GM21786 (cell line): ENCODE measurements at regions not wholly inside any gene's neighbourhood (a gene's known extent, or its start where the extent isn't known, plus 50 kb on each side); places are given as distances from the start of the nearest gene placed in this dataset.

Experiments
- ATAC-seq: cut with Tn5 transposase; IDR thresholded peaks from one replicate; pipeline ENCODE4 v1.9.1; 2021; ENCODE audit not compliant: unreplicated experiment

GRCh38 chr5:142509026-142509425, 176.9 kb downstream of the FGF1 start:
- ATAC-seq: no peak

- no peak for ATAC-seq
Measured at GRCh38 chr5:142508591-142508990, 177.3 kb downstream of the FGF1 start.

DNA sequence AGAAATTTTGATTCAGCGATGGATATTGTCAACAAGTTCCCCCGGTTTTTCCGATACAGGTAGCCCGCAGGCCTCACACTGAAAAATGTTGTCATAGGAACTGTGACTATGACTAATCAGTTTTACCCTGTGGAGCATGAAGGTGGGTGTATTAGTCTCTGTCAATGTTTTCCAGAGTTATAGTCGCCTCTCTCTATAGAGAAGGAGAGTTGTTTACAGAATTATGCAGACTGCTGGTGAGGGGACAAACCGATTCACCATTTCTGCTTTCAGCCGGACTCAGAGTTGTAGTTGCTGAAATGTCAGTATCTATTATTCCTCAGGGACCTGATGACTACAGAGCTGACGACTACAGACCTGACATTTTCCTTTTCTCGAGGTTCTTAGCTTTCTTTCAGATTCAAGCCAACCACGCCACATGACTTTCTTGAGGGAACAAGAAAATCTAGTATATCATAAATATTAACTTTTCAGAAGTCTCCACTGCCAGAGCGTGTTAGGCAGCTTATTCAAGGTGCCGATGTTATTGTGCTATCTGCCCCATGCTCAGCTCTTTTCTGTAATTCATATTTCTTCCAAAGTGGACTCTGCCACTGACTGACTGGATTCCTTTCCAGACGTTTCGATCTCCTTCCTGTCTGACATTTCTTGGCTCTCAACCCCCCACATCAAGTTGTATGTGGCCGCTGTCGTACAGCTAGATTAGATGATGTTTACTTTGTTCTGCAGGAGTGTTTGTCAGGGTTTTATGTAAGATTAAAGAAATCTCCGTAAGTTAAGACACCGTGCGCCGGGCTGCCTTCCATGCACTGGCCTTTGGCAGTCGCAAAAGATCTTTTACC, 178.1 kb downstream of the FGF1 start:
- peak; percentile 51 for ATAC-seq

GRCh38 chr5:142506756-142507155, 179.1 kb downstream of the FGF1 start:
- no peak for ATAC-seq

DNA sequence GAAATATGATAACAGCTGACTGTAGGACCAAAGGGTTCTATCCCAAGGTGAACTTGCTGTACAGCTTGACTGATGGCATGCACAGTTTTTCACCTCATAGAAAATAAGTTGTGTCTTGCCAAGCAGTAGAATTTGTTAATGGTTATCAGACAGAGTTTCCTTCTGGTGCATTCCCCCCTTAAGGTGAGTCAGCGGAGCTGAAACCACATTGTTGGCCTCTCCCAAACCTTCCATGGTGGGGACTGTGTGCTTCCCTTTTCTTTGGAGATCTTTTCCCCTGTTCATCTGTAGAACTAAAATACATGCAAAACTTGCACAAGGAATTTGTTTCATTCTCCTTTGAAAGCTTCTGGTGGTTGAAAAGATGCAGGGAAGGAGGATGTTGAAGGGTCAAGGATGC, 179.8 kb downstream of the FGF1 start:
- no peak for ATAC-seq

- no peak for ATAC-seq
Measured at GRCh38 chr5:142501890-142502289, 177.1 kb upstream of the SPRY4 start.

DNA sequence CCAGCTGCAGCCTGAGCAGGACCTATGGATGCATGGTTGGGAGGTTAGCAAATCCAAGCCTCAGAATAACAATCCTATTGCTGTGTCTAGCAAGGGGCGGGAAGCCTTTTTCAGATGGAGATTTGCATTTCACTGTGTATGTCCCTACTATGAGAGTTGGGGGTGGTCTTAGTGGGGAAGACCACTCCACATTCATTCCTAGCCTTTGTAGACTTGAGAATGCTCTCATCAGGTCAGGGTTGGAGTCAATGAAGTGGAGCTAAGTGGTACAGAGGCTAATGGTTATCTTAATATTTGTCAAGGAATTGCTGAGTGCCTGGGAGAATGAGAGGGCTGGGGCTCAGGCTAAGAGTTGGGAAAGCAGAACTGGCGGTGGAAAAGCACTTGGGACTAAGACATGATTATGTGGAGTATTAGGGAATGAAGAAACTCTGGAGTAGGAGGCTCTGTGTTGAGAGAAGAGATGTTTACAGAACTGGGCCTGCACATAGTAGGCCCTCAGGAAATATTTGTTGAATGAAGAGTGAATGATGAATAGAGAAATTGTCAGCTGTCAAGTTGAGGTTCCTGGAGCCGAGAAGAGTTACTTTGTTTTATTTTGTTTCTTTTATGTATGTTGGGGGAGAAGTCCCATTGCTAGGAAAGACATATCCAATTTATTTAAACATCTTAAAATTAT, 175.5 kb upstream of the SPRY4 start:
- ATAC-seq: no peak

GRCh38 chr5:142499591-142500226, 174.9 kb upstream of the SPRY4 start:
- no peak for ATAC-seq

DNA sequence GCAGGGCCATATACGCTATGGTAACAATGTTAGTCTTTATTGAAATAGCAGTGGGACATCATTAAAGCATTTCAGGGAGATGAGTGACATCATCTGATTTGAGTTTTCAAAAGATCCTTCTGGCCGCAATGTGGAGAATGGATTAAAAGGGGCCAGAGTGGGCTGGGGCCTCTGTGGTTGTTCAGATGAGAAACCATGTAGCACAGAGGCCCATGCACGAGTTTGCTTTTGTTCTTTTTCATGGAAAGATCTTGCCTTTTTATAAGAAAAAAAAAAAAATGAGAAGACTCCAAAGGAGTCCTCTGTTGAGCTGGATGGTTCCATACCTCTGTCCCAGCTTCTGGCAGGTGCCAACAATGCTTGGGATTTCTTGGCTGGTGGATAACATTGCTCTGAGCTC, 173.5 kb upstream of the SPRY4 start:
- ATAC-seq: no peak

DNA sequence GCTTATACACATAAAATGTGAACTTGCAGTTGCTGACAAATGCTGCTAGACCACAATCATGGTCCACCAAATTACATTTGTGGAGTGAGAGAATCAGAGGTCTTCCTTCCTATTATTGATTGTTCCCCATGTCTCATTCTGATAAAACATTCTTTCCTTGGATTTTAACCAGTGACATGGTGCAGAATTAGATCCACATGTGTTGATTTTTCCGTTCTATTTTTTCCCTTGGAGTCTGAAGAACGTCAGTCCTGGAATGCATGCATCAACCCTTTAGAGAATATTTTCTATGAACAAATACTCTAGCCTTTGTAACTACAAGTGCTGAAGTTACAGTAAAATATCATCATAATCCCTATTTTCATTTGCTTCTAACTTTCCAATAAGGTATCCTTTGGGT, 170.7 kb upstream of the SPRY4 start:
- ATAC-seq: no peak

DNA sequence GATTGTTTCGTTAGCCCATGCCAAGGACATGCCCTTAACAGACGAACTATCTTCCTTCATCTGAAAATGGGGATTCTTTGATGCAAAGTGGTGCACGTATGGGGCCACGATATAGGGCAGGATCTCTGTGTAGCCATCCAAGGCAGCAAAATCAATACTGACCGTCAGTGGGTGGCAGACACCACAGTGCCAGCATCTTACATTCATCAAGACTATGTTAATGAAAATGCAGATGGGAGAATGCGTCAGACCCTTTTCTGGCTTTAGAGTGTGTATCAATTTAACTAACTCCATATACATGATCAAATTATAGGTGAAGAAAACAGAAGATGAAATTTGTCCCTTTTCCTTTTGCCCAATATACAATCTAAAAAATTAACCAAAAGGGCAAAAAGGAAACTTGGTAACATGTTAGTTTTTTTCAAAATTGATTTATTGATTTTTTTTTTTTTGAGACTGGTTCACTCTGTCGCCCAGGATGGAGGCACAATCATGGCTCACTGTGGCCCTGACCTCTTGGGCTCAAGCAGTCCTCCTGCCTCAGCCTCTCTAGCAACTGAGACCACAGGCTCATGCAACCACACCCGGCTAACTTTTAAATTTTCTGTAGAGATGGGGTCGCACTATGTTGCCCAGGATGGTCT, 169.2 kb upstream of the SPRY4 start:
- no peak for ATAC-seq

GRCh38 chr5:142492781-142493281, 168.0 kb upstream of the SPRY4 start:
- no peak for ATAC-seq

DNA sequence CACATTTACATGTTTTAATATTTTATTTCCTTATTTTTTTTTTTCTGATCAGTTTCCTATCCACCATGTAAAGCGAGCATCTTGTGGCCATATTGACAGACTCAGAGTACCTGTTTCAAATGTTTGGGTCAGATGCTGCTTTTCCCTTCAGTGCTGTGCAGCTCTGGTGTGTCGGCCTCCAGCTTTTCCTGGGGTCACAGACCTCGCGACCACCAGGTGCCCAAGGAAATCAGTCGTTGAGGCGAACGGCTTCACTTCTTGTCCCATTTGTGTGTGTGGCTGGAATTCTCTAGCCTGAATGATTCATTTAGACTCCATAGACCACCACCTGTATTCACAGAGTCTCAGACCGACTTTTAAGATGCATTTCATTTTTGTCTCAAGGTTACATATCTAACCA, 166.9 kb upstream of the SPRY4 start:
- no peak for ATAC-seq

GRCh38 chr5:142491270-142491669, 166.4 kb upstream of the SPRY4 start:
- ATAC-seq: no peak

DNA sequence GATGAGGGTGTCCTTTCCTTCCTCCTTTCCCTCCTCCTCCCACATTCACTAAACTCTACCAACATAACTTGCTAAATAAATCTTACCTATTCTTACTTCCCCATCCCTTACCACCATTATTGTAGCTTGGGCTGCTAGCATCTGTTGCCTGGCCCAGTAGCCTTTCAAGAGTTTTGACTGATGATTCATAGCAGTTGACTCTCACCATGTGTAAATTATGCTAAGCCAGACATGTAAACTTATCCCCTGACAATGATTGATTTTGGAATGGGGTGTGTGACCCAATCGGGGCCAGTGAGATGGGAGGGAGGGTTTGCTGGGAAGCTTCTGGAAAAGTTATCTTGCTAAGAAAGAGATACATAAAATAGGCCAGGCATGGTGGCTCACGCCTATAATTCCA, 161.8 kb upstream of the SPRY4 start:
- no peak for ATAC-seq

DNA sequence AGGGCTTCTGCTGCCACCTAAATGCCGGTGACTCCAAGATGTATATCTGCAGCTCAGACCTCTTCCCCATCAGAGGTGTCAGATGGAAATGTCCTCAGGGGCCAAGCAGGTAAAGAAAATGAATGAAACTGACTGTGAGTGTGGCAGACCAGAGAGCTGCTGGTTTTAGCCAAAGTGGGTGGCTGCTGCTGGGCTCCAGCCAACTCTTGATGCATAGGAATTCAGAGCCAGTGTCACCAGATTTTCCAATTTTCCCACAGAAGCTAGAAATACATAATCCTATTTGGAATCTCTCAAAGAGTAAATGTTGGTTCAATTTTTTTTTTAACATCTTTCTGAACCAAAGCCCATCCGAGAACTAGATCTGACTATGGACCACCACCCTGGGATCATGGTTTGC, 161.2 kb upstream of the SPRY4 start:
- no peak for ATAC-seq

DNA sequence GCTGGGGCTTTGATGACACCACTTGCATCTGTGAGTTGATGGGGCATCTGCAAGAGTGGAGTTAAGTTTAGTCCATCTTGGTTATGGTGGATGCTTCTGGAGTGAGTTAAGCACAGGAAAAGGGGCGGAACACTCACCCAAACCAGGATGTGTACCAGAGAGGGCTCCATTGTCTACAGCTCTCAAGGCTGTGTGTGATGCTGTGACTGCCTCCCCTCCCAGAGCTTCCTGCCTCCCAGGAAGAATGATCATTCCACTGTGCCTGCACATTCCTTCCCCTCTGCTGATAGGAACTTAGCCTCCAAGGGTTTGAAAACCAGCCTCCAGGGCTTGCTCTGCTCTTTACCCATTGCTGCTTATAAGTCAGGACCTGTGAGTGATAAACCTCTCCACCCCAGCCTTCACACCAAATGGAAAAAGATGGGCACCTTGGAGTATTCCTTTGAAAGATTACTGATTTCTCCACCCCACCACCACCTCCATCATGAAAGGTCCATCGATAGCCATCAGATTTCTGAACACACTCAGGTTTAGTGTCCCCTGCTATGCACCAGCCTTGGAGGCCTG, 160.1 kb upstream of the SPRY4 start:
- no peak for ATAC-seq

DNA sequence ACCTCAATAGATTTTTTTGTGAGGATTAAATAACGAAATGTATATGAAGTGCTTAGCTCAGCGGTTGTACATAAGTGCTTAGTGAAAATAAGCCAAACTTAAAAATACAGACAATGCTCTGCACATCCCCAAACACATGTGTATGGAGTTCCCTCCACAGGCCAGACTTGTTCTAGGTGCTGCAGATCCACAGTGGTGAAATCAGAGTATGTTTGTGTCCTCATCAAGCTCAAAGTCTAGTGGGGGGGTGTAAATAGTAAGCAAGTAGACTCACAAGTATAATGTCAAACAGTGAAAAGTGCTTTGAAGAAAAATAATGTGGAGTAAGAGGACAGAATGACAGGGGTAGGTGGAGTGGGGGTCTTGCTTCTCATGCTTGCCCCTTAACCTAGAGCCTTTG, 157.4 kb upstream of the SPRY4 start:
- no peak for ATAC-seq

GRCh38 chr5:142481410-142481809, 156.6 kb upstream of the SPRY4 start:
- ATAC-seq: no peak

DNA sequence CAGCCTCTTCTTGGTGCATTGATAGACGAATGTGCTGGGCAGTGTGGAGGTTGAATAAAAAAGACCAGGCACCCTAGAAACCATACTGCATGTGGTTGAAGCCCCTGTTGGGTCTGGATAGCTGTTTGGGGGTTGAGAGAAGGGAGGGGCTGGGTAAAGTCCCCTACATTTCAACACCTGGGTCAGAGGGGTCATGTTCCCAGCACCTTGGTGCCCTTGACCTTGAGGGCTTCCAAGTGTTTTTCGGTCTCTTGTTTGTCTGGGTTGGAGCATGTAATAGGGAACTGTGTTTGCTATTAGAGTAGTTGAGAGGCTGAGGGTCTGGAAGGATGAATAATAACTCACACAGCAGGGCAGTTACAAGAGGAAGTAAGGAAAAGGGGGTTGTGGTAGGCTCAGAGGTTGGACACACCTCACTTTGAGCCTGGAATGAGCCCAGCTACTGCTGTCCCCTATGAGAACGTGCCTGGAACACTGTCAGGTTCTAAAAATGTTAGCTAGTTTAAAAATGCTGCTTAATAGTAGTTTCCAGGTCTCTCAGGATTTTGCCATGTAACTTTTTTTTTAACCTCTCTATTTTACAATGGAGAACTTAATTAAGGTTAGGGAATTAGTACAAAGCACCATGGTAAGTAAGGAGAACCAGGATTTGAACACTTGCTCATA, 155.2 kb upstream of the SPRY4 start:
- no peak for ATAC-seq

DNA sequence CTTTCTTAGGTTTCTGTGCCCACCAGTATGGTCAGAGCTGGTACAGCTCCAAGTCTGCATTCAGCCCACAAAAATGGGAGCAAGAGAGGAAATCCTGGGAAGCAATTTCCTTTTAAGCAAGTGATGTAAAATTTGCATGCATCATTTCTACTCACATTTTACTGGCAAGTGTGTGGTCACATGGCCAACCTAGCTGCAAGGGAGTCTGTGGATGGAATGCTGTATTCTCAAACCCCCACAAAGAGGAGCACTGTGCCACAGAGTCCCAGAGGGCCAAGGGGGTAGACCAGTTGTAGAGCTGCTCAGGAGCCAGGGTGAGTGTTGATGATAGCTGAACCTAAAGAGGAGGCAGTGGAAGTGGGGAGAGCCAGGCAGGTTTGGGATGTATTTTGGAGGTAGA, 154.3 kb upstream of the SPRY4 start:
- ATAC-seq: no peak
